CD14-positive monocyte (primary cell): ENCODE measurements at regions not wholly inside any gene's neighbourhood (a gene's known extent, or its start where the extent isn't known, plus 50 kb on each side); places are given as distances from the start of the nearest gene placed in this dataset.

ENCODE experiments used
- DNase-seq, 3 donors: peaks; one replicate each; pipeline ENCODE4 v3.0.0-alpha.2; 2011 to 2022
- H2AFZ ChIP-seq: 2 replicates; pipeline ENCODE4 v1.6.0; 2012; ENCODE audit warnings: mild to moderate bottlenecking, low read depth, low read length, inconsistent platforms; ENCODE audit not compliant: insufficient read depth, poor library complexity, severe bottlenecking
- H3K27ac ChIP-seq, 2 donors: 1 replicate in 1 of 2; 2 replicates in 1 of 2; pipeline ENCODE4 v1.5.1; 2012 to 2013; ENCODE audit warnings: low read length in 2 of 2, control low read depth in 1 of 2, inconsistent platforms in 1 of 2, low read depth in 1 of 2, mild to moderate bottlenecking in 1 of 2
- H3K27me3 ChIP-seq, 2 donors: one replicate each; pipeline versions ENCODE4 v1.6.0 to v1.6.1; 2011 to 2013; ENCODE audit warnings: low read length in 2 of 2; ENCODE audit not compliant: control insufficient read depth in 2 of 2, insufficient read depth in 2 of 2
- H3K36me3 ChIP-seq, 2 donors: replicated peaks in 1 of 2; 1 replicate in 1 of 2; 2 replicates in 1 of 2; pipeline versions ENCODE4 v1.5.1 to v1.6.1; 2012 to 2013; ENCODE audit warnings: low read length in 2 of 2, control low read depth in 1 of 2, inconsistent platforms in 1 of 2, mild to moderate bottlenecking in 1 of 2; ENCODE audit not compliant: insufficient read depth in 2 of 2, control insufficient read depth in 1 of 2
- H3K4me1 ChIP-seq, 2 donors: 1 replicate in 1 of 2; 2 replicates in 1 of 2; pipeline versions ENCODE4 v1.5.1 to v1.6.1; 2012 to 2013; ENCODE audit warnings: low read length in 2 of 2, control low read depth in 1 of 2, inconsistent platforms in 1 of 2, mild to moderate bottlenecking in 1 of 2, moderate library complexity in 1 of 2; ENCODE audit not compliant: insufficient read depth in 2 of 2, control insufficient read depth in 1 of 2
- H3K4me2 ChIP-seq: replicated peaks from 2 replicates; pipeline ENCODE3; 2012; ENCODE audit warnings: low read length, moderate library complexity, mild to moderate bottlenecking; ENCODE audit not compliant: poor library complexity, severe bottlenecking; ENCODE audit errors: extremely low read depth
- H3K4me3 ChIP-seq, 3 experiments: fragments of 200-600 bp in 1 of 3; sonication (generic) in 1 of 3; replicated peaks in 1 of 3; 1 replicate in 2 of 3; 2 replicates in 1 of 3; pipeline ENCODE4 v1.5.1; 2011 to 2013; ENCODE audit warnings: low read length in 3 of 3, mild to moderate bottlenecking in 3 of 3, control low read depth in 2 of 3, low read depth in 2 of 3, inconsistent platforms in 1 of 3, moderate library complexity in 1 of 3
- H3K79me2 ChIP-seq: 2 replicates; pipeline ENCODE4 v1.6.0; 2012; ENCODE audit warnings: mild to moderate bottlenecking, control low read depth, inconsistent platforms, low read length, moderate library complexity; ENCODE audit not compliant: insufficient read depth
- H3K9ac ChIP-seq: 2 replicates; pipeline ENCODE4 v1.6.0; 2017; ENCODE audit warnings: low read length, mild to moderate bottlenecking; ENCODE audit not compliant: insufficient read depth, poor library complexity, severe bottlenecking
- H3K9me3 ChIP-seq, 2 donors: replicated peaks in 1 of 2; 1 replicate in 1 of 2; 2 replicates in 1 of 2; pipeline versions ENCODE4 v1.5.1 to v1.6.1; 2012 to 2013; ENCODE audit warnings: low read length in 2 of 2, control low read depth in 1 of 2; ENCODE audit not compliant: control insufficient read depth in 1 of 2, insufficient read depth in 1 of 2
- H4K20me1 ChIP-seq: 2 replicates; pipeline ENCODE4 v1.6.0; 2012; ENCODE audit warnings: mild to moderate bottlenecking, low read length, control low read depth, moderate library complexity; ENCODE audit not compliant: insufficient read depth
- H3K27ac Mint-ChIP-seq, 7 donors: one replicate each; pipeline ENCODE4 v1.8.0; 2020; ENCODE audit warnings: mild to moderate bottlenecking in 7 of 7, mixed read lengths in 7 of 7, moderate library complexity in 6 of 7, inconsistent platforms in 2 of 7
- H3K27me3 Mint-ChIP-seq, 3 donors: one replicate each; pipeline ENCODE4 v1.8.0; 2021 to 2022; ENCODE audit warnings: low read depth in 3 of 3, mild to moderate bottlenecking in 3 of 3, mixed read lengths in 3 of 3, moderate library complexity in 3 of 3, inconsistent platforms in 1 of 3
- H3K36me3 Mint-ChIP-seq, 2 donors: one replicate each; pipeline ENCODE4 v1.8.0; 2020; ENCODE audit warnings: mixed read lengths in 2 of 2, inconsistent platforms in 1 of 2, mild to moderate bottlenecking in 1 of 2
- H3K4me1 Mint-ChIP-seq: one replicate; pipeline ENCODE4 v1.8.0; 2020; ENCODE audit warnings: mild to moderate bottlenecking, mixed read lengths
- H3K4me3 Mint-ChIP-seq, 2 donors: one replicate each; pipeline ENCODE4 v1.8.0; 2020; ENCODE audit warnings: mild to moderate bottlenecking in 2 of 2, mixed read lengths in 2 of 2, moderate library complexity in 1 of 2
- H3K9me3 Mint-ChIP-seq, 7 donors: one replicate each; pipeline ENCODE4 v1.8.0; 2020 to 2022; ENCODE audit warnings: mixed read lengths in 7 of 7, mild to moderate bottlenecking in 6 of 7, moderate library complexity in 6 of 7, inconsistent platforms in 2 of 7
- CTCF ChIP-seq: fragments of 200-600 bp; IDR thresholded peaks from one replicate; pipeline ENCODE4 v1.8.0; 2022; ENCODE audit warnings: antibody characterized with exemption, mild to moderate bottlenecking
- WGBS: methylation state at CpG from one replicate; pipeline ENCODE4 v1.1.5; 2013; ENCODE audit warnings: missing lambda C conversion rate; ENCODE audit not compliant: insufficient coverage; 5-methylcytosine and 5-hydroxymethylcytosine counted together
- intact Hi-C, 2 donors: fragments of 100-400 bp; cut with micrococcal nuclease; formaldehyde crosslinking; loops; one replicate each; pipeline versions ENCODE4 v1.15.0 to v1.15.1; 2023

GRCh38 chr11:71095294-71095850 is 157.0 kb downstream of the SHANK2 start:
- no peaks in the 10 kb centered on the region for H3K27me3 ChIP-seq

GRCh38 chr11:71094296-71095077 is 157.9 kb downstream of the SHANK2 start:
- TF ChIP-seq CTCF, result no peak
- H3K4me1 ChIP-seq, result no peaks in the 10 kb centered on the region
- intact Hi-C loops, result no loop called here
- no peaks in the 10 kb centered on the region for H4K20me1 ChIP-seq
- H3K27me3 Mint-ChIP-seq, result peaks cover 6 to 16% (median 9%) of the 10 kb centered on the region in 3 donors
- no peak overlapping the region for H3K27ac Mint-ChIP-seq
- no peak overlapping the region for H3K27ac ChIP-seq
- H3K79me2 ChIP-seq, result no peaks in the 10 kb centered on the region
- no peak for DNase-seq
- H3K36me3 ChIP-seq, result no peaks in the 10 kb centered on the region
- no peaks in the 10 kb centered on the region for H3K4me1 Mint-ChIP-seq
- no peak overlapping the region for H3K4me3 ChIP-seq
- no peaks in the 10 kb centered on the region for H3K9me3 ChIP-seq
- no peaks in the 10 kb centered on the region for H3K36me3 Mint-ChIP-seq
- WGBS, result 92% methylated on average over 25 of the region's 26 CpGs
- peaks cover 0 to 2% (median 0%) of the 10 kb centered on the region in 7 donors for H3K9me3 Mint-ChIP-seq
- H3K4me2 ChIP-seq, result no peak overlapping the region
- H3K27me3 ChIP-seq, result no peaks in the 10 kb centered on the region
- H3K9ac ChIP-seq, result no peak overlapping the region
- no peak overlapping the region for H2AFZ ChIP-seq
- no peak overlapping the region for H3K4me3 Mint-ChIP-seq

More at GRCh38 chr11:71095294-71095850, 157.0 kb downstream of the SHANK2 start:
- H3K36me3 ChIP-seq, result no peaks in the 10 kb centered on the region
- H3K4me2 ChIP-seq, result no peak overlapping the region
- no peaks in the 10 kb centered on the region for H3K36me3 Mint-ChIP-seq
- H3K9me3 Mint-ChIP-seq, result peaks cover 0 to 2% (median 0%) of the 10 kb centered on the region in 7 donors
- H4K20me1 ChIP-seq, result no peaks in the 10 kb centered on the region
- H3K9me3 ChIP-seq, result no peaks in the 10 kb centered on the region
- no peaks in the 10 kb centered on the region for H3K4me1 ChIP-seq
- H3K27ac ChIP-seq, result no peak overlapping the region
- no peak for DNase-seq
- H3K9ac ChIP-seq, result no peak overlapping the region
- no peak overlapping the region for H3K27ac Mint-ChIP-seq
- no peaks in the 10 kb centered on the region for H3K4me1 Mint-ChIP-seq
- WGBS, result 58% methylated on average over 6 of the region's 9 CpGs
- TF ChIP-seq CTCF, result no peak
- no peak overlapping the region for H3K4me3 Mint-ChIP-seq
- H3K27me3 Mint-ChIP-seq, result peaks cover 6 to 16% (median 9%) of the 10 kb centered on the region in 3 donors
- no peak overlapping the region for H3K4me3 ChIP-seq
- no peak overlapping the region for H2AFZ ChIP-seq
- no peaks in the 10 kb centered on the region for H3K79me2 ChIP-seq
- intact Hi-C loops, result no loop called here
